ENCODE measurements at regions not wholly inside any gene's neighbourhood (a gene's known extent, or its start where the extent isn't known, plus 50 kb on each side); places are given as distances from the start of the nearest gene placed in this dataset.

GRCh38 chr3:154668835-154669234, 238.8 kb upstream of the GPR149 start:
- no peaks in the 10 kb centered on the region for H3K9me3 ChIP-seq (ENCODE audit: control insufficient read depth, low read length)
- no peak overlapping the region for H2AFZ ChIP-seq
- H3K36me3 ChIP-seq (ENCODE audit: control insufficient read depth, insufficient read depth, low read length): no peaks in the 10 kb centered on the region
- H3K79me2 ChIP-seq: no peaks in the 10 kb centered on the region
- TF ChIP-seq CTCF (IDR thresholded peaks at IDR 0.05): no peak
- no peak overlapping the region for H3K4me3 ChIP-seq (ENCODE audit: low read depth, low read length)
- no peak overlapping the region for H3K4me2 ChIP-seq (ENCODE audit: low read length)
- no peaks in the 10 kb centered on the region for H3K4me1 ChIP-seq
- H3K27me3 ChIP-seq (ENCODE audit: control insufficient read depth, insufficient read depth, low read length): no peaks in the 10 kb centered on the region
- H3K27ac ChIP-seq: no peak overlapping the region
- no peak overlapping the region for H3K9ac ChIP-seq

- TF ChIP-seq CTCF (IDR thresholded peaks at IDR 0.05): no peak
- Histone ChIP-seq H3K4me1 (no peaks in the 10 kb centered on the region), H3K27me3 (ENCODE audit: control insufficient read depth, insufficient read depth, low read length) (no peaks in the 10 kb centered on the region), H3K4me2 (ENCODE audit: low read length) (no peak overlapping the region), H2AFZ (no peak overlapping the region), H3K79me2 (no peaks in the 10 kb centered on the region), H3K9me3 (ENCODE audit: control insufficient read depth, low read length) (no peaks in the 10 kb centered on the region), H3K36me3 (ENCODE audit: control insufficient read depth, insufficient read depth, low read length) (no peaks in the 10 kb centered on the region), H3K9ac (no peak overlapping the region), H3K4me3 (ENCODE audit: low read depth, low read length) (no peak overlapping the region), H3K27ac (no peak overlapping the region)
Measured at GRCh38 chr3:154668187-154668586, 238.2 kb upstream of the GPR149 start.

GRCh38 chr3:154666542-154666941, 236.6 kb upstream of the GPR149 start:
- H3K27ac ChIP-seq: no peak overlapping the region
- H3K4me2 ChIP-seq (ENCODE audit: low read length): no peak overlapping the region
- H3K4me3 ChIP-seq (ENCODE audit: low read depth, low read length): no peak overlapping the region
- H3K9me3 ChIP-seq (ENCODE audit: control insufficient read depth, low read length): no peaks in the 10 kb centered on the region
- H2AFZ ChIP-seq: no peak overlapping the region
- H3K79me2 ChIP-seq: no peaks in the 10 kb centered on the region
- no peaks in the 10 kb centered on the region for H3K36me3 ChIP-seq (ENCODE audit: control insufficient read depth, insufficient read depth, low read length)
- no peak overlapping the region for H3K9ac ChIP-seq
- no peaks in the 10 kb centered on the region for H3K27me3 ChIP-seq (ENCODE audit: control insufficient read depth, insufficient read depth, low read length)
- TF ChIP-seq CTCF (IDR thresholded peaks at IDR 0.05): no peak
- H3K4me1 ChIP-seq: no peaks in the 10 kb centered on the region

GRCh38 chr3:154664714-154665113, 234.7 kb upstream of the GPR149 start:
- no peak for TF ChIP-seq CTCF (IDR thresholded peaks at IDR 0.05)
- Histone ChIP-seq H3K27ac (no peak overlapping the region), H3K4me3 (ENCODE audit: low read depth, low read length) (no peak overlapping the region), H3K79me2 (no peaks in the 10 kb centered on the region), H3K36me3 (ENCODE audit: control insufficient read depth, insufficient read depth, low read length) (no peaks in the 10 kb centered on the region), H3K27me3 (ENCODE audit: control insufficient read depth, insufficient read depth, low read length) (no peaks in the 10 kb centered on the region), H3K4me1 (no peaks in the 10 kb centered on the region), H3K9me3 (ENCODE audit: control insufficient read depth, low read length) (no peaks in the 10 kb centered on the region), H3K4me2 (ENCODE audit: low read length) (no peak overlapping the region), H2AFZ (no peak overlapping the region), H3K9ac (no peak overlapping the region)

- Histone ChIP-seq H3K9ac (no peak overlapping the region), H3K9me3 (ENCODE audit: control insufficient read depth, low read length) (no peaks in the 10 kb centered on the region), H3K79me2 (no peaks in the 10 kb centered on the region), H3K27ac (no peak overlapping the region), H3K36me3 (ENCODE audit: control insufficient read depth, insufficient read depth, low read length) (no peaks in the 10 kb centered on the region), H3K4me3 (ENCODE audit: low read depth, low read length) (no peak overlapping the region), H3K4me1 (no peaks in the 10 kb centered on the region), H3K4me2 (ENCODE audit: low read length) (no peak overlapping the region), H2AFZ (no peak overlapping the region), H3K27me3 (ENCODE audit: control insufficient read depth, insufficient read depth, low read length) (no peaks in the 10 kb centered on the region)
- no peak for TF ChIP-seq CTCF (IDR thresholded peaks at IDR 0.05)
Measured at GRCh38 chr3:154662851-154663250, 232.9 kb upstream of the GPR149 start.

Data from parathyroid adenoma (tissue), 2 donors.